SK-N-SH treated with all-trans-retinoic acid at 6 μM for 48 hours (cell line): ENCODE measurements at regions not wholly inside any gene's neighbourhood (a gene's known extent, or its start where the extent isn't known, plus 50 kb on each side); places are given as distances from the start of the nearest gene placed in this dataset.

Experiments
- ATAC-seq: fragments of 200-7000 bp; cut with Tn5 transposase; 3 replicates; pipeline ENCODE4 v1.9.1; 2020; ENCODE audit warnings: mild to moderate bottlenecking, moderate library complexity
- BACH2 ChIP-seq: fragments of 250-450 bp; sonication (Bioruptor Pico); IDR thresholded peaks from 2 replicates; pipeline ENCODE4 v1.9.0; 2021; ENCODE audit warnings: mild to moderate bottlenecking, borderline replicate concordance
- CREB5 ChIP-seq: fragments of 250-450 bp; sonication (Bioruptor Pico); IDR thresholded peaks from 2 replicates; pipeline ENCODE4 v1.5.1; 2020; ENCODE audit warnings: low read depth, mild to moderate bottlenecking, moderate library complexity
- CSDC2 ChIP-seq: fragments of 250-450 bp; sonication (Bioruptor Pico); IDR thresholded peaks from 2 replicates; pipeline ENCODE4 v1.5.0; 2020; ENCODE audit warnings: mild to moderate bottlenecking, moderate library complexity
- CSRNP3 ChIP-seq: fragments of 250-450 bp; sonication (Bioruptor Pico); IDR thresholded peaks from 2 replicates; pipeline ENCODE4 v1.5.1; 2021; ENCODE audit warnings: mild to moderate bottlenecking, moderate library complexity
- ESRRG ChIP-seq: fragments of 250-450 bp; sonication (Bioruptor Pico); IDR thresholded peaks from 2 replicates; pipeline ENCODE4 v1.6.1; 2021; ENCODE audit warnings: mild to moderate bottlenecking
- GLIS3 ChIP-seq: fragments of 250-450 bp; sonication (Bioruptor Pico); IDR thresholded peaks from 2 replicates; pipeline ENCODE4 v1.5.0; 2020; ENCODE audit warnings: mild to moderate bottlenecking, moderate library complexity
- ISL1 ChIP-seq: fragments of 250-450 bp; sonication (Bioruptor Pico); IDR thresholded peaks from 2 replicates; pipeline ENCODE4 v2.1.2; 2022; ENCODE audit warnings: mild to moderate bottlenecking, moderate library complexity
- OSR1 ChIP-seq: fragments of 250-450 bp; sonication (Bioruptor Pico); IDR thresholded peaks from 2 replicates; pipeline ENCODE4 v1.8.0; 2022; ENCODE audit warnings: moderate library complexity, mild to moderate bottlenecking, inconsistent platforms
- PATZ1 ChIP-seq: fragments of 250-450 bp; sonication (Bioruptor Pico); IDR thresholded peaks from 2 replicates; pipeline ENCODE4 v1.8.0; 2020; ENCODE audit warnings: mild to moderate bottlenecking, moderate library complexity, borderline replicate concordance
- POU6F1 ChIP-seq: fragments of 250-450 bp; sonication (Bioruptor Pico); IDR thresholded peaks from 2 replicates; pipeline ENCODE4 v1.8.0; 2021; ENCODE audit warnings: low read depth, mild to moderate bottlenecking, moderate library complexity, borderline replicate concordance
- PPARA ChIP-seq: fragments of 250-450 bp; sonication (Bioruptor Pico); IDR thresholded peaks from 2 replicates; pipeline ENCODE4 v1.5.0; 2020; ENCODE audit warnings: mild to moderate bottlenecking, borderline replicate concordance
- RARB ChIP-seq: fragments of 250-450 bp; sonication (Bioruptor Pico); IDR thresholded peaks from 2 replicates; pipeline ENCODE4 v1.8.0; 2021; ENCODE audit warnings: mild to moderate bottlenecking, moderate library complexity
- SNAI2 ChIP-seq: fragments of 250-450 bp; sonication (Bioruptor Pico); IDR thresholded peaks from 2 replicates; pipeline ENCODE4 v1.5.0; 2020; ENCODE audit warnings: mild to moderate bottlenecking, moderate library complexity
- TCF4 ChIP-seq: fragments of 250-450 bp; sonication (Bioruptor Pico); IDR thresholded peaks from 2 replicates; pipeline ENCODE4 v1.8.0; 2021; ENCODE audit warnings: mild to moderate bottlenecking, moderate library complexity, borderline replicate concordance
- TOX ChIP-seq: fragments of 250-450 bp; sonication (Bioruptor Pico); IDR thresholded peaks from 2 replicates; pipeline ENCODE4 v1.8.0; 2021; ENCODE audit warnings: mild to moderate bottlenecking, moderate library complexity, borderline replicate concordance
- TSHZ2 ChIP-seq: fragments of 250-450 bp; sonication (Bioruptor Pico); IDR thresholded peaks from 2 replicates; pipeline ENCODE4 v1.5.0; 2020; ENCODE audit warnings: mild to moderate bottlenecking, moderate library complexity
- ZFP3 ChIP-seq: fragments of 250-450 bp; sonication (Bioruptor Pico); IDR thresholded peaks from 2 replicates; pipeline ENCODE4 v1.5.0; 2020; ENCODE audit warnings: mild to moderate bottlenecking, moderate library complexity
- ZFP30 ChIP-seq: fragments of 450-650 bp; formaldehyde crosslinking; IDR thresholded peaks from 2 replicates; pipeline ENCODE4 v1.5.0; 2022; ENCODE audit warnings: mild to moderate bottlenecking, moderate library complexity
- ZNF565 ChIP-seq: fragments of 450-650 bp; formaldehyde crosslinking; conservative IDR thresholded peaks from 2 replicates; pipeline ENCODE4 v1.5.0; 2020; ENCODE audit warnings: low read depth, mild to moderate bottlenecking, moderate library complexity
- ZNF70 ChIP-seq: fragments of 450-650 bp; formaldehyde crosslinking; IDR thresholded peaks from 2 replicates; pipeline ENCODE4 v1.5.0; 2020; ENCODE audit warnings: mild to moderate bottlenecking, moderate library complexity
- ZNF8 ChIP-seq: fragments of 450-650 bp; formaldehyde crosslinking; IDR thresholded peaks from 2 replicates; pipeline ENCODE4 v1.5.0; 2020; ENCODE audit warnings: mild to moderate bottlenecking, moderate library complexity

GRCh38 chr6:106827081-106827480 lies 147.4 kb downstream of the CD24 start:
- no peak for TF ChIP-seq CSDC2
- no peak for TF ChIP-seq ZFP3
- TF ChIP-seq ZNF8, result no peak
- TF ChIP-seq ISL1 (CRISPR knock-in tag), result no peak
- TF ChIP-seq ZFP30 (CRISPR knock-in tag), result no peak
- no peak for TF ChIP-seq ZNF70
- no peak for TF ChIP-seq POU6F1 (CRISPR knock-in tag)
- no peak for TF ChIP-seq SNAI2
- no peak for TF ChIP-seq PPARA (CRISPR knock-in tag)
- TF ChIP-seq GLIS3 (CRISPR knock-in tag), result no peak
- no peak for TF ChIP-seq TSHZ2 (CRISPR knock-in tag)
- TF ChIP-seq OSR1, result no peak
- TF ChIP-seq CREB5, result no peak
- no peak for ATAC-seq

- no peak for TF ChIP-seq TCF4 (CRISPR knock-in tag)
- TF ChIP-seq ZFP30 (CRISPR knock-in tag), result no peak
- TF ChIP-seq CREB5, result no peak
- TF ChIP-seq BACH2 (CRISPR knock-in tag), result no peak
- TF ChIP-seq TSHZ2 (CRISPR knock-in tag), result no peak
- TF ChIP-seq TOX (CRISPR knock-in tag), result no peak
These were observed 149.4 kb downstream of the CD24 start for GRCh38 chr6:106825156-106825555.

GRCh38 chr6:106823732-106824351 lies 150.7 kb downstream of the CD24 start:
- ATAC-seq, result no peak
- no peak for TF ChIP-seq BACH2 (CRISPR knock-in tag)
- TF ChIP-seq CSDC2, result no peak
- no peak for TF ChIP-seq ZFP30 (CRISPR knock-in tag)
- no peak for TF ChIP-seq ZNF70
- TF ChIP-seq ZNF8, result no peak
- no peak for TF ChIP-seq RARB
- no peak for TF ChIP-seq ZFP3
- no peak for TF ChIP-seq CSRNP3 (CRISPR knock-in tag)
- TF ChIP-seq ESRRG (CRISPR knock-in tag), result no peak
- no peak for TF ChIP-seq TSHZ2 (CRISPR knock-in tag)
- no peak for TF ChIP-seq ZNF565 (CRISPR knock-in tag)
- TF ChIP-seq GLIS3 (CRISPR knock-in tag), result no peak
- TF ChIP-seq TOX (CRISPR knock-in tag), result no peak
- TF ChIP-seq ISL1 (CRISPR knock-in tag), result no peak
- no peak for TF ChIP-seq PATZ1 (CRISPR knock-in tag)

More at GRCh38 chr6:106825156-106825555, 149.4 kb downstream of the CD24 start:
- ATAC-seq, result no peak
